A549 (cell line): ENCODE measurements at regions not wholly inside any gene's neighbourhood (a gene's known extent, or its start where the extent isn't known, plus 50 kb on each side); places are given as distances from the start of the nearest gene placed in this dataset.

Experiments
- ATAC-seq, 2 experiments: fragments of 200-7000 bp in 1 of 2; fragments of >200 bp in 1 of 2; cut with Nextera tagmentation in 1 of 2; cut with Tn5 transposase in 1 of 2; 3 replicates each; pipeline versions ENCODE4 v1.8.0 to v1.9.1; 2018 to 2020; ENCODE audit warnings: mild to moderate bottlenecking in 1 of 2, moderate library complexity in 1 of 2
- CTCF ChIA-PET: fragments of 300-600 bp; sonication (Branson Sonifier 250); formaldehyde crosslinking; extraction: SDS; loops from one replicate; lab custom pipeline; 2021; ENCODE audit warnings: antibody characterized with exemption, inconsistent platforms; lab: Yijun Ruan, JAX
- POLR2A ChIA-PET: fragments of 350-600 bp; formaldehyde crosslinking; extraction: SDS; loops from one replicate; lab custom pipeline; 2021; ENCODE audit warnings: antibody characterized with exemption, inconsistent platforms; lab: Yijun Ruan, JAX
- DNase-seq, 2 experiments: peaks; one replicate each; pipeline versions ENCODE4 v3.0.0 to v3.0.0-alpha.2; 2011 to 2016; ENCODE audit warnings: low read depth in 1 of 2, low spot score in 1 of 2
- FAIRE-seq: peaks from 2 replicates; lab custom pipeline; 2011; peaks lifted over from hg19 to GRCh38; lab: Jason Lieb, UNC
- H3K27ac ChIP-seq, 2 experiments: fragments of >200 bp; sonication (Bioruptor Twin); formaldehyde crosslinking; 3 replicates each; pipeline ENCODE4 v1.5.1; 2016 to 2017
- H3K4me1 ChIP-seq: fragments of >200 bp; sonication (Bioruptor Twin); formaldehyde crosslinking; 3 replicates; pipeline ENCODE4 v1.6.1; 2016
- H3K4me2 ChIP-seq: fragments of >200 bp; sonication (Bioruptor Twin); formaldehyde crosslinking; 3 replicates; pipeline ENCODE4 v1.6.1; 2016
- H3K4me3 ChIP-seq: fragments of >200 bp; sonication (Bioruptor Twin); formaldehyde crosslinking; 3 replicates; pipeline ENCODE4 v1.5.1; 2016
- H3K9me3 ChIP-seq: fragments of >200 bp; sonication (Bioruptor Twin); formaldehyde crosslinking; 3 replicates; pipeline ENCODE4 v1.6.1; 2016
- ATOH8 ChIP-seq: fragments of 250-450 bp; sonication (Bioruptor Pico); IDR thresholded peaks from 2 replicates; pipeline ENCODE4 v1.5.0; 2020; ENCODE audit warnings: low read depth, mild to moderate bottlenecking, moderate library complexity
- CEBPB ChIP-seq, 2 experiments: fragments of >200 bp in 1 of 2; sonication (Bioruptor Twin) in 1 of 2; formaldehyde crosslinking in 1 of 2; IDR thresholded peaks; 2 replicates each; pipeline ENCODE4 v1.6.1; 2012 to 2016
- CTCF ChIP-seq: fragments of >200 bp; sonication (Bioruptor Twin); formaldehyde crosslinking; IDR thresholded peaks from 3 replicates; pipeline ENCODE4 v1.5.1; 2016
- E2F6 ChIP-seq: IDR thresholded peaks from 2 replicates; pipeline ENCODE4 v1.6.1; 2012; ENCODE audit warnings: low read depth, borderline replicate concordance
- EHF ChIP-seq: fragments of 250-450 bp; sonication (Bioruptor Pico); IDR thresholded peaks from 2 replicates; pipeline ENCODE4 v1.5.0; 2020; ENCODE audit warnings: mild to moderate bottlenecking
- EHMT2 ChIP-seq: fragments of 200-600 bp; sonication (generic); IDR thresholded peaks from 2 replicates; pipeline ENCODE4 v1.6.1; 2016; ENCODE audit warnings: antibody characterized with exemption, low read depth, mild to moderate bottlenecking, moderate library complexity
- EP300 ChIP-seq, 2 experiments: fragments of >200 bp; sonication (Bioruptor Twin); formaldehyde crosslinking; IDR thresholded peaks; 2 replicates in 1 of 2; 3 replicates in 1 of 2; pipeline ENCODE4 v1.6.1; 2016 to 2017
- ESRRA ChIP-seq: fragments of 150-350 bp; IDR thresholded peaks from 2 replicates; pipeline ENCODE4 v1.6.1; 2014; ENCODE audit warnings: mild to moderate bottlenecking, low read length, borderline replicate concordance
- FOSL2 ChIP-seq, 2 experiments: fragments of 450-650 bp in 1 of 2; fragments of >200 bp in 1 of 2; sonication (Bioruptor Twin) in 1 of 2; formaldehyde crosslinking; IDR thresholded peaks; 2 replicates each; pipeline versions ENCODE4 v1.5.0 to v1.6.1; 2016 to 2020; ENCODE audit warnings: mild to moderate bottlenecking in 1 of 2, moderate library complexity in 1 of 2
- HMGXB4 ChIP-seq: fragments of 250-450 bp; sonication (Bioruptor Pico); IDR thresholded peaks from 2 replicates; pipeline ENCODE4 v1.5.0; 2021; ENCODE audit warnings: mild to moderate bottlenecking, moderate library complexity, borderline replicate concordance
- HOXA7 ChIP-seq: fragments of 250-450 bp; sonication (Bioruptor Pico); IDR thresholded peaks from 2 replicates; pipeline ENCODE4 v1.5.0; 2020; ENCODE audit warnings: mild to moderate bottlenecking, moderate library complexity
- JUN ChIP-seq, 2 experiments: fragments of >200 bp; sonication (Bioruptor Twin); formaldehyde crosslinking; IDR thresholded peaks; 2 replicates in 1 of 2; 3 replicates in 1 of 2; pipeline ENCODE4 v1.6.1; 2016 to 2017
- JUNB ChIP-seq: fragments of >200 bp; sonication (Bioruptor Twin); formaldehyde crosslinking; IDR thresholded peaks from 2 replicates; pipeline ENCODE4 v1.6.1; 2016
- MAFK ChIP-seq: fragments of 450-650 bp; IDR thresholded peaks from 2 replicates; pipeline ENCODE4 v1.6.1; 2014; ENCODE audit not compliant: partially characterized antibody
- NFE2L2 ChIP-seq: fragments of 150-350 bp; conservative IDR thresholded peaks from 2 replicates; pipeline ENCODE4 v1.6.1; 2014; ENCODE audit warnings: low read length
- NPAS2 ChIP-seq: fragments of 250-450 bp; sonication (Bioruptor Pico); IDR thresholded peaks from 2 replicates; pipeline ENCODE4 v1.8.0; 2022; ENCODE audit warnings: mild to moderate bottlenecking, moderate library complexity, borderline replicate concordance
- SMC3 ChIP-seq: fragments of >200 bp; sonication (Bioruptor Twin); formaldehyde crosslinking; IDR thresholded peaks from 3 replicates; pipeline ENCODE4 v1.6.1; 2018; ENCODE audit warnings: inconsistent platforms
- TP53 ChIP-seq: fragments of 250-450 bp; sonication (Bioruptor Pico); IDR thresholded peaks from 2 replicates; pipeline ENCODE4 v1.5.0; 2021; ENCODE audit warnings: mild to moderate bottlenecking, moderate library complexity
- ZC3H11A ChIP-seq: fragments of 450-650 bp; IDR thresholded peaks from 2 replicates; pipeline ENCODE4 v1.6.1; 2014; ENCODE audit warnings: antibody characterized with exemption, mild to moderate bottlenecking
- ZSCAN20 ChIP-seq: fragments of 250-450 bp; sonication (Bioruptor Pico); IDR thresholded peaks from 2 replicates; pipeline ENCODE4 v1.8.0; 2022; ENCODE audit warnings: mild to moderate bottlenecking, moderate library complexity
- whole genome bisulfite sequencing: methylation state at CpG from one replicate; pipeline ENCODE4 v1.1.6; 2017; ENCODE audit errors: missing lambda C conversion rate; 5-methylcytosine and 5-hydroxymethylcytosine counted together
- TF ChIP-seq, protein P1 (sequence below): fragments of 450-650 bp; IDR thresholded peaks from 2 replicates; pipeline ENCODE4 v1.6.1; 2014; ENCODE audit warnings: antibody characterized with exemption
- TF ChIP-seq, protein P2 (sequence below): IDR thresholded peaks from 2 replicates; pipeline ENCODE4 v1.6.1; 2012
- TF ChIP-seq, protein P3 (sequence below): fragments of >200 bp; sonication (Bioruptor Twin); formaldehyde crosslinking; IDR thresholded peaks from 3 replicates; pipeline ENCODE4 v1.6.1; 2016

GRCh38 chr4:62133101-62133897, 933.2 kb downstream of the ADGRL3 start (continued):
- TF ChIP-seq CEBPB (IDR thresholded peaks at IDR 0.05) (no peak), ZSCAN20 (CRISPR knock-in tag) (no peak)

DNA sequence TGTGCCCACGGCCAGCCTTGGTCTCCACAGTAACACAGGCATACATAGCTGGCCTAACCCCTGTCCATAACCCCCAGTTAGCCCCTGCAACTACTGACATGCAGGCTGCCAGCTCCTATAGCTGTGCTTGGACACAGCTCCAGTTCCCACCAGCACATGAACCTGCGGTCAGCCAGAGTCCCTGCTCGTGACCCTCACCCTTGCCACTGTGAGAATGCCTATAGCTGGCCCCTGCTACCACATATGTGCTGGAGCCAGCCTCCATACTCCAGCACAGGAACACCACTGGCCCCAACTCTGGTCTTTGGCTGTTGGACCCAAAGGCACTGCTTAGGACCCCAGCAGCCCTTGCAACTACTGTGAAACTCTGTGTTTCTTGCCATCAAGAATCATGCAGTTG, 930.9 kb downstream of the ADGRL3 start:
- Histone ChIP-seq H3K9me3 (no peaks in the 10 kb centered on the region), H3K4me2 (no peak overlapping the region), H3K27ac (no peak overlapping the region), H3K4me1 (no peaks in the 10 kb centered on the region), H3K4me3 (no peak overlapping the region)
- 0% methylated on average over 1 of the region's 3 CpGs for WGBS
- TF ChIP-seq ZC3H11A (no peak), HOXA7 (CRISPR knock-in tag) (no peak), E2F6 (no peak), ATOH8 (CRISPR knock-in tag) (no peak)
- ATAC-seq (no peak), FAIRE-seq (no peak), DNase-seq (no peak)
- ChIA-PET POLR2A (no interaction called here), CTCF (interaction anchor here (0.6 kb wide), 1 partner anchor 1165 kb away, joined by 3 read pairs; no protein-coding TSS in a partner anchor)

DNA sequence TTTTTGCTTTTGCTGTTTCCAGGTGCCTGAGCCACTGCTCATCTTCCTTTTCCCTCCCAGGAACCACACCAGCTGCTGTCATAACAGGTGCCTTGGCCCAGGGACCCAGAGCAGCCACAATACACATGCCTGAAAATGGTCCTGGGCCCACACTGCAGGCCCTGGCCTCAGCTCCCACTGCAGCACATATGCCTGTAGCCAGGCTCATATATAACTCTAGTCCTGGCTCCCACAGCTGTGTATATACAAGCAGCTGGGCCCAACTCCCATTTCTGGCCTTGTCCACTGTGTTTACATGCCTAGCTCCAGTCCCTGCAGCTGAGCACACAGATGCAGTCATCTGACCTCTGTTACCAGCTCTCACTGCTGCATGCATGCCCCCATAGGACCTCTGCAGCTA, 930.5 kb downstream of the ADGRL3 start:
- no peak overlapping the region for H3K4me3 ChIP-seq
- FAIRE-seq (no peak), ATAC-seq (no peak), DNase-seq (no peak)
- no peaks in the 10 kb centered on the region for H3K9me3 ChIP-seq
- H3K4me2 ChIP-seq, result no peak overlapping the region
- no peak overlapping the region for H3K27ac ChIP-seq
- ChIA-PET CTCF (no interaction called here), POLR2A (no interaction called here)
- TF ChIP-seq SMC3, result no peak
- TF ChIP-seq, protein P1, sequence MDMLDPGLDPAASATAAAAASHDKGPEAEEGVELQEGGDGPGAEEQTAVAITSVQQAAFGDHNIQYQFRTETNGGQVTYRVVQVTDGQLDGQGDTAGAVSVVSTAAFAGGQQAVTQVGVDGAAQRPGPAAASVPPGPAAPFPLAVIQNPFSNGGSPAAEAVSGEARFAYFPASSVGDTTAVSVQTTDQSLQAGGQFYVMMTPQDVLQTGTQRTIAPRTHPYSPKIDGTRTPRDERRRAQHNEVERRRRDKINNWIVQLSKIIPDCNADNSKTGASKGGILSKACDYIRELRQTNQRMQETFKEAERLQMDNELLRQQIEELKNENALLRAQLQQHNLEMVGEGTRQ, result no peak
- no peak for TF ChIP-seq NFE2L2
- no peak for TF ChIP-seq FOSL2 (IDR thresholded peaks at IDR 0.05)
- no peak for TF ChIP-seq FOSL2 (CRISPR knock-in tag; IDR thresholded peaks at IDR 0.05)
- H3K4me1 ChIP-seq, result no peaks in the 10 kb centered on the region

GRCh38 chr4:62130230-62130629, 930.1 kb downstream of the ADGRL3 start:
- Histone ChIP-seq H3K4me2 (no peak overlapping the region), H3K27ac (no peak overlapping the region), H3K4me3 (no peak overlapping the region), H3K9me3 (no peaks in the 10 kb centered on the region), H3K4me1 (no peaks in the 10 kb centered on the region)
- DNase-seq (no peak), ATAC-seq (no peak), FAIRE-seq (no peak)
- CTCF ChIA-PET, result no interaction called here
- WGBS, result 0% methylated on average over 2 of the region's 2 CpGs
- POLR2A ChIA-PET, result no interaction called here
- TF ChIP-seq EHMT2 (no peak), FOSL2 (IDR thresholded peaks at IDR 0.05) (no peak), FOSL2 (CRISPR knock-in tag; IDR thresholded peaks at IDR 0.05) (no peak), EHF (CRISPR knock-in tag) (no peak), HMGXB4 (no peak), TP53 (CRISPR knock-in tag) (no peak), MAFK (no peak), EP300 (IDR thresholded peaks at IDR 0.05) (no peak), NPAS2 (CRISPR knock-in tag) (no peak), ESRRA (no peak), JUNB (no peak), JUN (IDR thresholded peaks at IDR 0.05) (no peak), CTCF (no peak)
- TF ChIP-seq, protein P2, sequence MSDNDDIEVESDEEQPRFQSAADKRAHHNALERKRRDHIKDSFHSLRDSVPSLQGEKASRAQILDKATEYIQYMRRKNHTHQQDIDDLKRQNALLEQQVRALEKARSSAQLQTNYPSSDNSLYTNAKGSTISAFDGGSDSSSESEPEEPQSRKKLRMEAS, result no peak
- TF ChIP-seq, protein P3, sequence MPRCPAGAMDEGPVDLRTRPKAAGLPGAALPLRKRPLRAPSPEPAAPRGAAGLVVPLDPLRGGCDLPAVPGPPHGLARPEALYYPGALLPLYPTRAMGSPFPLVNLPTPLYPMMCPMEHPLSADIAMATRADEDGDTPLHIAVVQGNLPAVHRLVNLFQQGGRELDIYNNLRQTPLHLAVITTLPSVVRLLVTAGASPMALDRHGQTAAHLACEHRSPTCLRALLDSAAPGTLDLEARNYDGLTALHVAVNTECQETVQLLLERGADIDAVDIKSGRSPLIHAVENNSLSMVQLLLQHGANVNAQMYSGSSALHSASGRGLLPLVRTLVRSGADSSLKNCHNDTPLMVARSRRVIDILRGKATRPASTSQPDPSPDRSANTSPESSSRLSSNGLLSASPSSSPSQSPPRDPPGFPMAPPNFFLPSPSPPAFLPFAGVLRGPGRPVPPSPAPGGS, result no peak
- TF ChIP-seq, protein P1, result no peak
